Spleen (tissue), 11 donors: ENCODE measurements at regions not wholly inside any gene's neighbourhood (a gene's known extent, or its start where the extent isn't known, plus 50 kb on each side); places are given as distances from the start of the nearest gene placed in this dataset.

Source experiments
- DNase-seq: peaks from one replicate; pipeline ENCODE4 v3.0.0-alpha.2; 2020
- H3K27ac ChIP-seq, 8 donors: fragments of 200-600 bp; sonication (generic) in 7 of 8; 1 replicate in 4 of 8; 2 replicates in 4 of 8; pipeline versions ENCODE4 v1.5.0 to v1.8.0; 2016 to 2021; ENCODE audit warnings: inconsistent platforms in 4 of 8, mild to moderate bottlenecking in 4 of 8, moderate library complexity in 1 of 8
- H3K27me3 ChIP-seq, 7 donors: fragments of 200-600 bp; sonication (generic) in 6 of 7; replicated peaks in 1 of 7; 1 replicate in 4 of 7; 2 replicates in 3 of 7; pipeline versions ENCODE4 v1.5.0 to v1.8.0; 2016 to 2021; ENCODE audit warnings: inconsistent platforms in 3 of 7, mild to moderate bottlenecking in 1 of 7
- H3K36me3 ChIP-seq, 6 donors: fragments of 200-600 bp; sonication (generic) in 5 of 6; 1 replicate in 4 of 6; 2 replicates in 2 of 6; pipeline versions ENCODE4 v1.5.0 to v1.8.0; 2016 to 2021; ENCODE audit warnings: inconsistent platforms in 2 of 6
- H3K4me1 ChIP-seq, 6 donors: fragments of 200-600 bp; sonication (generic) in 5 of 6; 1 replicate in 3 of 6; 2 replicates in 3 of 6; pipeline versions ENCODE4 v1.5.0 to v1.8.0; 2016 to 2021; ENCODE audit warnings: inconsistent platforms in 3 of 6
- H3K4me3 ChIP-seq, 8 donors: fragments of 200-600 bp; sonication (generic) in 7 of 8; 1 replicate in 4 of 8; 2 replicates in 4 of 8; pipeline versions ENCODE4 v1.5.0 to v1.8.0; 2016 to 2021; ENCODE audit warnings: inconsistent platforms in 4 of 8, mild to moderate bottlenecking in 4 of 8, moderate library complexity in 2 of 8
- H3K9me3 ChIP-seq, 8 donors: fragments of 200-600 bp; sonication (generic) in 7 of 8; 1 replicate in 4 of 8; 2 replicates in 4 of 8; pipeline versions ENCODE4 v1.5.0 to v1.8.0; 2016 to 2021; ENCODE audit warnings: inconsistent platforms in 4 of 8
- CTCF ChIP-seq, 11 experiments: fragments of 200-600 bp in 7 of 11; fragments of 450-650 bp in 4 of 11; sonication (generic) in 4 of 11; IDR thresholded peaks in 8 of 11; conservative IDR thresholded peaks in 3 of 11; 1 replicate in 7 of 11; 2 replicates in 4 of 11; pipeline versions ENCODE4 v1.4.0 to v1.8.0; 2016 to 2021; ENCODE audit warnings: antibody characterized with exemption in 11 of 11, inconsistent platforms in 4 of 11, mild to moderate bottlenecking in 1 of 11
- POLR2A ChIP-seq, 3 donors: fragments of 450-650 bp; IDR thresholded peaks; one replicate each; pipeline ENCODE4 v1.5.1; 2017; ENCODE audit warnings: antibody characterized with exemption in 3 of 3, mild to moderate bottlenecking in 1 of 3
- POLR2AphosphoS5 ChIP-seq, 3 donors: sonication (generic); formaldehyde crosslinking; IDR thresholded peaks; one replicate each; pipeline ENCODE4 v1.5.1; 2017; ENCODE audit warnings: antibody characterized with exemption in 3 of 3
- WGBS, 5 donors: extraction: QIAGEN DNeasy Blood & Tissue Kit in 3 of 5; methylation state at CpG; one replicate each; pipeline versions ENCODE4 v1.1.5 to v1.1.7; 2013 to 2018; 5-methylcytosine and 5-hydroxymethylcytosine counted together
- intact Hi-C: fragments of 100-400 bp; cut with DNase I; formaldehyde crosslinking; loops from one replicate; pipeline ENCODE4 v1.15.0; 2023; ENCODE audit warnings: low total_unique reads
- donor health status: healthy with polysubstance abuse.
- donor health status: DM: no; HTN: no; CAD: no; lungs with moderate emphysema.
- donor health status: DM: no; HTN: no; CAD: no.
- donor health status: Bipolar disorder and iron deficiency.
- donor health status: healthy.
- donor health status: DM: no; HTN: no; CAD: no.
- donor health status: DM: yes; HTN: yes; CAD: no.

- WGBS, 5 donors, result 69 to 84% (median 71%) methylated on average over 2 of the region's 2 CpGs
- DNase-seq, result no peak
- no peaks in the 10 kb centered on the region for H3K36me3 ChIP-seq
- TF ChIP-seq POLR2AphosphoS5 (IDR thresholded peaks at IDR 0.05) (no peak), CTCF (IDR thresholded peaks at IDR 0.05 in 8 of 11, conservative IDR thresholded peaks at IDR 0.05 in 3 of 11) (no peak), POLR2A (IDR thresholded peaks at IDR 0.05) (no peak)
- no peaks in the 10 kb centered on the region for H3K27me3 ChIP-seq
- H3K9me3 ChIP-seq, result no peaks in the 10 kb centered on the region
- H3K4me1 ChIP-seq, result no peaks in the 10 kb centered on the region
- no peak overlapping the region for H3K4me3 ChIP-seq
- intact Hi-C loops, result no loop called here
- H3K27ac ChIP-seq, result no peak overlapping the region
These were observed 1039.6 kb upstream of the LRRN3 start for GRCh38 chr7:110051372-110051771.

- Histone ChIP-seq H3K27ac (no peak overlapping the region), H3K36me3 (no peaks in the 10 kb centered on the region), H3K4me1 (no peaks in the 10 kb centered on the region), H3K9me3 (no peaks in the 10 kb centered on the region), H3K4me3 (no peak overlapping the region), H3K27me3 (no peaks in the 10 kb centered on the region)
- intact Hi-C loops, result no loop called here
- 77 to 86% (median 82%) methylated on average over 3 of the region's 3 CpGs for WGBS, 5 donors
- DNase-seq, result no peak
- no peak for TF ChIP-seq POLR2A (IDR thresholded peaks at IDR 0.05)
These were observed 1034.6 kb upstream of the LRRN3 start for GRCh38 chr7:110056331-110056730.

GRCh38 chr7:110058401-110058800, 1032.5 kb upstream of the LRRN3 start:
- no peak for DNase-seq
- intact Hi-C loops, result no loop called here
- Histone ChIP-seq H3K9me3 (peaks cover 0 to 4% (median 0%) of the 10 kb centered on the region in 8 donors), H3K27me3 (no peaks in the 10 kb centered on the region), H3K4me1 (no peaks in the 10 kb centered on the region), H3K36me3 (no peaks in the 10 kb centered on the region), H3K27ac (no peak overlapping the region), H3K4me3 (no peak overlapping the region)
- 75 to 92% (median 81%) methylated on average over 1 of the region's 1 CpG for WGBS, 5 donors
- TF ChIP-seq POLR2AphosphoS5 (IDR thresholded peaks at IDR 0.05) (no peak), POLR2A (IDR thresholded peaks at IDR 0.05) (no peak), CTCF (IDR thresholded peaks at IDR 0.05 in 8 of 11, conservative IDR thresholded peaks at IDR 0.05 in 3 of 11) (no peak)

GRCh38 chr7:110061387-110061786, 1029.5 kb upstream of the LRRN3 start:
- Histone ChIP-seq H3K27me3 (no peaks in the 10 kb centered on the region), H3K27ac (no peak overlapping the region), H3K36me3 (no peaks in the 10 kb centered on the region), H3K9me3 (peaks cover 0 to 4% (median 0%) of the 10 kb centered on the region in 8 donors), H3K4me1 (no peaks in the 10 kb centered on the region), H3K4me3 (no peak overlapping the region)
- no peak for DNase-seq
- TF ChIP-seq POLR2AphosphoS5 (IDR thresholded peaks at IDR 0.05), result no peak
- intact Hi-C loops, result no loop called here
- WGBS, 5 donors, result 90 to 100% (median 94%) methylated on average over 2 of the region's 2 CpGs

- TF ChIP-seq POLR2AphosphoS5 (IDR thresholded peaks at IDR 0.05) (no peak), POLR2A (IDR thresholded peaks at IDR 0.05) (no peak), CTCF (IDR thresholded peaks at IDR 0.05 in 8 of 11, conservative IDR thresholded peaks at IDR 0.05 in 3 of 11) (no peak)
- no peaks in the 10 kb centered on the region for H3K4me1 ChIP-seq
- H3K36me3 ChIP-seq, result no peaks in the 10 kb centered on the region
- 37 to 61% (median 50%) methylated on average over 3 of the region's 3 CpGs for WGBS, 5 donors
- H3K4me3 ChIP-seq, result no peak overlapping the region
- H3K27me3 ChIP-seq, result no peaks in the 10 kb centered on the region
- no peak for DNase-seq
- intact Hi-C loops, result no loop called here
- peaks cover 0 to 9% (median 0%) of the 10 kb centered on the region in 8 donors for H3K9me3 ChIP-seq
- H3K27ac ChIP-seq, result no peak overlapping the region
These were observed 1025.8 kb upstream of the LRRN3 start for GRCh38 chr7:110065121-110065520.
